GM18502 (cell line): ENCODE measurements at regions not wholly inside any gene's neighbourhood (a gene's known extent, or its start where the extent isn't known, plus 50 kb on each side); places are given as distances from the start of the nearest gene placed in this dataset.

Experiments
- ATAC-seq: cut with Tn5 transposase; IDR thresholded peaks from one replicate; pipeline ENCODE4 v1.9.1; 2021; ENCODE audit warnings: mild to moderate bottlenecking; ENCODE audit not compliant: unreplicated experiment, poor library complexity

DNA sequence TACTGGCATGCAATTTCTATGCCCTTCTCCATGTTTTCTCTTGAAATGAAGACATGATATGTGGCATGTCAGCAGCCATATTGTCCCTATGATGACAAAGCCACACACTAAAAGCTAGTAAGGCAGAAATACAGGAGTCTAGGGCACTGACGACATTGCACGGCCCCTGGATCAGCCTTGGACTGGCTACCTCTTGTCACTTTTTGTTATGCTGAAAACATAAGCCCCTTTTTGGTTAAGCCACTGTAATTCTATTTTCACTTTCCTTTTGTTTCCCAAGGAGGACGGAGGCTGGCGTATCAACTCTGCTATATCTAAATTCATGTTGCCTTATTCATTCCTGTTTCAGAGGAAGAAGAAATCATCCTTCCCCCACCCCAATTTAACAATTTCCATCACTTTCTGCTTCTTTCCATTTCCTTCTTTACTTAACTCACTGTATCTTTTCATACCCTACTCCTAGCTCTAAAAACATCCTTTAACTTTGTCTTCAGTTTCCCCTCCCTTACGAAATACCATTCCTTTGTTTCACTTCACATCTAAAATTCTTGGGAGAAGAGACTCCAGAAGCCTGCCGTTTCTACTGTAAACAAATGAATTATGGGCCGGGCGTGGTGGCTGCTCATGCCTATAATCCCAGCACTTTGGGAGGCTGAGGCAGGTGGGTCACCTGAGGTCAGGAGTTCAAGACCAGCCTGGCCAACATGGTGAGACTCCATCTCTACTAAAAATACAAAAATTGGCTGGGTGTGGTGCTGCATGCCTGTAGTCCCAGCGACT lies 364.1 kb downstream of the PCNX1 start:
- ATAC-seq = no peak

DNA sequence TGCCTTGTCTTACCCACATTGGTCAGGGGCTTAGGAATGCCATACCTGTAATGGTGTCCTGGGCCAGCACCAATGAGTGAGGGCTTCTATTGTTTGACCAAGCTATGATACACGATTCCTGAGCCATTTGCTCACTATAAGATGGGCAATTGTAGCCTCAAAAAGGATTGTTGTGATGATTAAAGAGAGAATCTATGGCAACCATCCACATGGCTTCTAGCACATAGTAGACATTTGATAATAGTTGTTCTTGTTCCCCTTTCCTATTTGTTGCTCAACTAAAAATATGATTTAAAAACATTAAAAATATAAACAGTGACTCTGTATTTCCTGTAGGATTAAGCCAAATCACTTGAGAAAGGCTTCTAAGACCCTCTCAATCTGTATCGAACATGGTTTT lies 366.1 kb downstream of the PCNX1 start:
- ATAC-seq = no peak

GRCh38 chr14:71284048-71284447 lies 376.8 kb downstream of the PCNX1 start:
- ATAC-seq = no peak

GRCh38 chr14:71286126-71286525 lies 378.9 kb downstream of the PCNX1 start:
- no peak for ATAC-seq

DNA sequence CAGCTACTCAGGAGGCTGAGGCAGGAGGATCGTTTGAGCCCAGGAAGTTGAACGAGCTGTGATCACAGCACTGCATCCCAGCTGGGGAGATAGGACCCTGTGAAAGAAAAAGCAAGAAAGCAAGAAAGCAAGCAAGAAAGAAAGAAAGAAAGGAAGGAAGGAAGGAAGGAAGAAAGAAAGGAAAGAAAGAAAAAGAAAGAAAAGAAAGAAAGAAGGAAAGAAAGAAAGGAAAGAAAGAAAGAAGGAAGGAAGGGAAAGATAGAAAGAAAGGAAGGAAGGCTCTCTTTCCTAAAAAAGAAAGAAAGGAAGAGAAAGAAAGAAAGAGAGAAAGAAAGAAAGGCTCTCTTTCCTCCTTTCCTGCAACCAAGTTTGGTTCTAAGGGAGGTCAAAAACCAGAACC lies 380.3 kb downstream of the PCNX1 start:
- ATAC-seq = no peak

- ATAC-seq = no peak
These were observed 382.3 kb downstream of the PCNX1 start for GRCh38 chr14:71289536-71289935.

- ATAC-seq = no peak
These were observed 383.0 kb downstream of the PCNX1 start for GRCh38 chr14:71290301-71290700.

DNA sequence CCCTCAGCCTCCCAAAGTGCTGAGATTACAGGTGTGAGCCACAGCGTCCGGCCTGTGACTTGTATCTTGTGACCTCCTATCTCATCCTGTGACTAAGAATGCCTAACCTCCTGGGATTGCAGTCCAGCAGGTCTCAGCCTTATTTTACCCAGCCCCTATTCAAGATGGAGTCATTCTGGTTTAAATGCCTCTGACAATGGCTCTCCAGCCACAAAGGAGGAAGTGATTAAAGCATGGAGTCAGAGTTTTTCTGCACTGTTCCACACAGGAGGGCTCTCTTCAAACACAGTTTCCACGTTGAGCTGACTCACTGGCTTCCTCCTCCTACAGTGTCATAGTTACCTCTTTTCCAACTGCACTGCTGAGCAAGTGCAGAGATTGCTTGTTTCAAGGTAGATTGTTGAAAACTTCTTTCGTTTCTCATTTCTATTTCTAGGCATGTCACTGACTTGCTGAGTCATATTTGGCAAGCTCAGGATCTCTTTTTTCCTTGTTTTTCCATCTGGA lies 383.8 kb downstream of the PCNX1 start:
- ATAC-seq = peak; percentile 71

DNA sequence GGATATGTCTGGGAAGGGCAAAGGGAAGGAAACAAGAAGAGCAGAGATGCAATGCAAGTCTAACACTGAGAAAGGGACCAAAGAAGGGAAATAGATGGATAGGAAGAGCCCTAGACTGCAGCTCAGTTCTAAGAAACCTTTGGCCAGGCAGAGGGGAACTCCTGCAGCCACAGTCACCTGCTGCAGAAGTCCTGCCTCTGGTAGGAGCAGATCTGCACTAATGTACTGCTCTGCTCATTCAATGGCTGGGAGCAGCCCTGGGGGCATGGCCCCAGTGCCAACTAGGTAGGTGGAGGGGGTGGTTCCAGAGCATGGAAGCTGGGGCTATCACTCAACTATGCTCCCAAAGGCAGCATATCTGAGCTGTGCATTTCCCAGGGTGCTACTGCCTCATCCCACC lies 388.9 kb downstream of the PCNX1 start:
- ATAC-seq = no peak

GRCh38 chr14:71300566-71301330 lies 393.5 kb downstream of the PCNX1 start:
- no peak for ATAC-seq

DNA sequence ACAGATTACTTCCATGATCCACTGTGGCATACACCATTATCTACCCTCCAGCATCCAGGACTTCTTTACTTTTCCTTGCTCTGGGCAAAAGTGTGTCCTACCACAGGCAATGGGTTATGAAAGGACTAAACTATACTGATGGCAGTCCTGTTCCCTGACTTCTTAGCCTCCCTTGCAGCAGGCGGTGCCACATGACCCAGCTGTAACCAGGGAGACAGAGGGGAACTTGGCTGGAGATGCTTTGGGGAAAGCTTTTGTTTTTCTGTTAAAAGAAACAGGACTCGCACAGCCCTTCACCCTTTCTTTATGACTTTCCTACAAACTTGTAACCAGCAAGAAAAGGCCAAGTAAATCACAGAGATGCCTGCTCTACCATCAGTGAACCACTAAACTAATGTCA lies 394.4 kb downstream of the PCNX1 start:
- ATAC-seq = no peak

DNA sequence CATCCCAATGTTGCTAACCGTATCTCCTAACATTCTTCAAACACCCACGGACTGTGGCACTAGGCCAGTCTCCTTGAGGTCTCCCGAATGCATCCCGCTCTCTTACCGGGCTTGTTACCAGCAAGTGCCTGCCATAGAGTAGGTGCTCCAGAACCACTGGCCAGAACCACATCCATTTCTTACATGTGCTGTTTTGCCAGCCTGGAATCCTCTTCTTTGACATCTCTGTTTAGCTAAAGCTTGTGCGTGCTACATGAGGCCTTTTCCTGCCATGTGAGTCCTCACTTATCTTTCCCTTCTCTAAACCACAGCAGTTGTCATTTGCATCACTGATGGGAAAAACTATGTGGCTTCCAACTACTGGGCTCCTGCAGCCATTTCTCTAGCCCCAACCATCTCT lies 397.4 kb downstream of the PCNX1 start:
- no peak for ATAC-seq

DNA sequence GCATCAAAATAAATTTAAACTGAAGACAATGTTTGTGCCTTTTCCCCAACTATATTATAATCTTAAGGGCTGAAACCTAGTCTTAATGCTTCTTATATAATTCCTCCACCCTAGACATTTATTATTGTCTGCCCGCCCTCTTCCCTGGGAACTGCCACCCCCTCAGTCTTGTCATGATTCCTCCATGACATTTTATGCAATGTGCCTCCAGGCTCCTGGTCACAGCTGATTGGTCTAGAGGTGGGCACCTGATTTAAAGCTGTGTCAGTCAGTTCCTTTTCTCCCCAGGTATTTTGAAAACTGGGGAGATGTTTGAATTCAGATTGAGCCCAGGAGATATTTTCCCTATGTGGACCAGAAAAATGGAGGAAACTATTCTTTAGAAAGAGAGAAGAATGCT lies 401.4 kb downstream of the PCNX1 start:
- ATAC-seq = no peak

- no peak for ATAC-seq
These were observed 402.5 kb downstream of the PCNX1 start for GRCh38 chr14:71309756-71310155.

GRCh38 chr14:71311061-71311460 lies 403.8 kb downstream of the PCNX1 start:
- ATAC-seq = no peak

- ATAC-seq = no peak
These were observed 407.5 kb downstream of the PCNX1 start for GRCh38 chr14:71314717-71315116.

GRCh38 chr14:71317385-71318096 lies 410.3 kb downstream of the PCNX1 start:
- ATAC-seq = no peak

DNA sequence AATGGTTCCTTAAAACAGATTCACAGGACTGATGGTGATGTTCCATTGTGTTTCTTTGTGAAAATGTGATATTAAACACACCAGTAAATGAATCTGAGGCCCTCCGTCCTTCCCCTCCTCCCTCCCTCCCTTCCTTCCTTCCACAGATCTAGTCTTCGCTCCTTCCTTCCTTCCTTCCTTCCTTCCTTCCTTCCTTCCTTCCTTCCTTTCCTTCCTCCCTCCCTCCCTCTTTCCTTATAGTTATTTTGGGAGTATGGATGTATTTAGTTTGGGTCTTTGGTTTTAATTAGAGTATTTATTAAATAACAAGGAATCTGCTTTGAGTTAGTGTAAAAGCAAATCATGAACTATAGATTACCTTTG lies 410.8 kb downstream of the PCNX1 start:
- ATAC-seq = no peak

GRCh38 chr14:71319666-71320065 lies 412.4 kb downstream of the PCNX1 start:
- ATAC-seq = no peak

GRCh38 chr14:71320107-71320733 lies 413.0 kb downstream of the PCNX1 start, which contains the start of gene SIPA1L1:
SIPA1L1 (plus strand) TSS chr14:71320476.
- ATAC-seq = peak; percentile 82
